ENCODE measurements at regions not wholly inside any gene's neighbourhood (a gene's known extent, or its start where the extent isn't known, plus 50 kb on each side); places are given as distances from the start of the nearest gene placed in this dataset.

DNA sequence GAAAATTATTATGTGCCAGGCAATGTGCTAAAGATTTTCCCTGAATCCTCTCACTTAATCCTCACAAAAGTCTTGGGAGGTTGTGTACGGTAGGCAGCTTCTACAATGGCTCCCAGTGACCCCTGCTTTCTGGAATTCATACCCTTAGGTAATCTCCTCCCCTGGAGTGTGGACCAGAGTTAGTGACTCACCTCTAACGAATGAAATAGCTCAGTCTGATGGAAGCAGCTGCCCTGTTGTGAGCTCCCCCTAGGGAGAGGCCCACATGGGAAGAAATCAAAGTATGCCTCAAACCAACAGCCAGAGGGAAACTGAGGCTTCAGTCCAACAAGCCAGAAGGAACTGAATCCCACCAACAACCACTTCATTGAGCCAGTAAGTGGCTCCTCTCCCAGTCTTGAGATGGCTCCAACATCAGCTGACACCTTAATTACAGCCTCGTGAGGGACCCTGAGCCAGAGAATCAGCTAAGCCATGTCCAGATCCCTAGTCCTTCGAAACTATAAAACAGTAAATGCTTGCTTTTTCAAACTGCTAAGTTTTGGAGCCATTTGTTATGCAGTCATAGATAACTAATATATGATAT is 98.9 kb upstream of the ISX start:
- in situ Hi-C loops (cut with HindIII; ENCODE audit: low sequenced_read_pairs): no loop called here
- no peak overlapping the region for H3K4me3 ChIP-seq (ENCODE audit: low read depth, low read length)
- no peak for DNase-seq (ENCODE audit: low read depth, low spot score)

GRCh38 chr22:34969001-34969790 is 96.8 kb upstream of the ISX start:
- DNase-seq (ENCODE audit: low read depth, low spot score): no peak
- H3K4me3 ChIP-seq (ENCODE audit: low read depth, low read length): no peak overlapping the region
- in situ Hi-C loops (cut with HindIII; ENCODE audit: low sequenced_read_pairs): no loop called here
- TF ChIP-seq, protein P1, sequence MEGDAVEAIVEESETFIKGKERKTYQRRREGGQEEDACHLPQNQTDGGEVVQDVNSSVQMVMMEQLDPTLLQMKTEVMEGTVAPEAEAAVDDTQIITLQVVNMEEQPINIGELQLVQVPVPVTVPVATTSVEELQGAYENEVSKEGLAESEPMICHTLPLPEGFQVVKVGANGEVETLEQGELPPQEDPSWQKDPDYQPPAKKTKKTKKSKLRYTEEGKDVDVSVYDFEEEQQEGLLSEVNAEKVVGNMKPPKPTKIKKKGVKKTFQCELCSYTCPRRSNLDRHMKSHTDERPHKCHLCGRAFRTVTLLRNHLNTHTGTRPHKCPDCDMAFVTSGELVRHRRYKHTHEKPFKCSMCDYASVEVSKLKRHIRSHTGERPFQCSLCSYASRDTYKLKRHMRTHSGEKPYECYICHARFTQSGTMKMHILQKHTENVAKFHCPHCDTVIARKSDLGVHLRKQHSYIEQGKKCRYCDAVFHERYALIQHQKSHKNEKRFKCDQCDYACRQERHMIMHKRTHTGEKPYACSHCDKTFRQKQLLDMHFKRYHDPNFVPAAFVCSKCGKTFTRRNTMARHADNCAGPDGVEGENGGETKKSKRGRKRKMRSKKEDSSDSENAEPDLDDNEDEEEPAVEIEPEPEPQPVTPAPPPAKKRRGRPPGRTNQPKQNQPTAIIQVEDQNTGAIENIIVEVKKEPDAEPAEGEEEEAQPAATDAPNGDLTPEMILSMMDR (IDR thresholded peaks at IDR 0.05; ENCODE audit: low read depth, low read length): no peak

More for the DNA sequence above, 98.9 kb upstream of the ISX start:
- TF ChIP-seq, protein P1 (IDR thresholded peaks at IDR 0.05; ENCODE audit: low read depth, low read length): no peak

GRCh38 chr22:34971456-34971855 is 94.5 kb upstream of the ISX start:
- DNase-seq (ENCODE audit: low read depth, low spot score): no peak
- TF ChIP-seq, protein P1 (IDR thresholded peaks at IDR 0.05; ENCODE audit: low read depth, low read length): no peak
- in situ Hi-C loops (cut with HindIII; ENCODE audit: low sequenced_read_pairs): no loop called here
- no peak overlapping the region for H3K4me3 ChIP-seq (ENCODE audit: low read depth, low read length)

GRCh38 chr22:34972191-34972897 is 93.6 kb upstream of the ISX start:
- TF ChIP-seq, protein P1 (IDR thresholded peaks at IDR 0.05; ENCODE audit: low read depth, low read length): no peak
- DNase-seq (ENCODE audit: low read depth, low spot score): no peak
- in situ Hi-C loops (cut with HindIII; ENCODE audit: low sequenced_read_pairs): no loop called here
- H3K4me3 ChIP-seq (ENCODE audit: low read depth, low read length): no peak overlapping the region

GRCh38 chr22:34973016-34973415 is 92.9 kb upstream of the ISX start:
- DNase-seq (ENCODE audit: low read depth, low spot score): no peak
- in situ Hi-C loops (cut with HindIII; ENCODE audit: low sequenced_read_pairs): no loop called here
- TF ChIP-seq, protein P1 (IDR thresholded peaks at IDR 0.05; ENCODE audit: low read depth, low read length): no peak
- no peak overlapping the region for H3K4me3 ChIP-seq (ENCODE audit: low read depth, low read length)

GRCh38 chr22:34973926-34974325 is 92.0 kb upstream of the ISX start:
- in situ Hi-C loops (cut with HindIII; ENCODE audit: low sequenced_read_pairs): no loop called here
- no peak overlapping the region for H3K4me3 ChIP-seq (ENCODE audit: low read depth, low read length)
- TF ChIP-seq, protein P1 (IDR thresholded peaks at IDR 0.05; ENCODE audit: low read depth, low read length): no peak
- peak; percentile 1 for DNase-seq (ENCODE audit: low read depth, low spot score)
